ENCODE measurements at regions not wholly inside any gene's neighbourhood (a gene's known extent, or its start where the extent isn't known, plus 50 kb on each side); places are given as distances from the start of the nearest gene placed in this dataset.

DNA sequence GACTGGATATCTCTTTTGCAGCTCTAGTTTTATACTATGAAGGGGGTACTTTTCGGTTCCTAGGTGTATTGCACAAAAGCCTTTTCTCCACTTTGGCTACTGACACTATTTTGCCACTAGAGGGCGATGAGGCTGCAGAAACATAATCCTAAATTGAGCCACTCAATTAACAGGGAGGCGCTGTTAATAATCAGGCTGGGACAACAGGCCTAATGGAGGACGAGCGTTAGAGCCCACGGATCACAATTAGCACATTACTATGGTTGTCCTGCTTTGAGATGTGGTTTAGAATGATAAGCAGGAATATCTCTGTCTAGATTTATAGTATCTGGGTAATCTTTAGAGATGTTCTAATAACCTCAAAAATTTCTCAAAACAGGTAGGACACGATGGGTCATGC lies 62.2 kb upstream of the PMAIP1 start:
- TF ChIP-seq, protein P1, sequence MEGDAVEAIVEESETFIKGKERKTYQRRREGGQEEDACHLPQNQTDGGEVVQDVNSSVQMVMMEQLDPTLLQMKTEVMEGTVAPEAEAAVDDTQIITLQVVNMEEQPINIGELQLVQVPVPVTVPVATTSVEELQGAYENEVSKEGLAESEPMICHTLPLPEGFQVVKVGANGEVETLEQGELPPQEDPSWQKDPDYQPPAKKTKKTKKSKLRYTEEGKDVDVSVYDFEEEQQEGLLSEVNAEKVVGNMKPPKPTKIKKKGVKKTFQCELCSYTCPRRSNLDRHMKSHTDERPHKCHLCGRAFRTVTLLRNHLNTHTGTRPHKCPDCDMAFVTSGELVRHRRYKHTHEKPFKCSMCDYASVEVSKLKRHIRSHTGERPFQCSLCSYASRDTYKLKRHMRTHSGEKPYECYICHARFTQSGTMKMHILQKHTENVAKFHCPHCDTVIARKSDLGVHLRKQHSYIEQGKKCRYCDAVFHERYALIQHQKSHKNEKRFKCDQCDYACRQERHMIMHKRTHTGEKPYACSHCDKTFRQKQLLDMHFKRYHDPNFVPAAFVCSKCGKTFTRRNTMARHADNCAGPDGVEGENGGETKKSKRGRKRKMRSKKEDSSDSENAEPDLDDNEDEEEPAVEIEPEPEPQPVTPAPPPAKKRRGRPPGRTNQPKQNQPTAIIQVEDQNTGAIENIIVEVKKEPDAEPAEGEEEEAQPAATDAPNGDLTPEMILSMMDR (IDR thresholded peaks at IDR 0.05) = peak; percentile 70 to 79 (median 75)
- TF ChIP-seq POLR2AphosphoS5 (IDR thresholded peaks at IDR 0.05; ENCODE audit: insufficient read depth in 1 of 2, low read depth in 1 of 2) = no peak

All from vagina (tissue), 2 donors.